H1 (cell line): ENCODE measurements at regions not wholly inside any gene's neighbourhood (a gene's known extent, or its start where the extent isn't known, plus 50 kb on each side); places are given as distances from the start of the nearest gene placed in this dataset.

Experiments used
- CTCF ChIA-PET: fragments of 300-600 bp; sonication (Branson Sonifier 250); formaldehyde crosslinking; loops from one replicate; lab custom pipeline; 2021; ENCODE audit not compliant: partially characterized antibody; lab: Charles Lee
- POLR2A ChIA-PET: fragments of 300-600 bp; sonication (Branson Sonifier 250); formaldehyde crosslinking; loops from one replicate; lab custom pipeline; 2021; ENCODE audit warnings: inconsistent platforms; ENCODE audit not compliant: partially characterized antibody; lab: Charles Lee
- DNase-seq, 2 experiments: peaks; one replicate each; pipeline versions ENCODE4 v3.0.0 to v3.0.0-alpha.2; 2010 to 2022; ENCODE audit warnings: low spot score in 2 of 2, low read depth in 1 of 2, mixed read lengths in 1 of 2
- FAIRE-seq: peaks from 2 replicates; lab custom pipeline; 2011; peaks lifted over from hg19 to GRCh38; lab: Jason Lieb, UNC
- H2AFZ ChIP-seq: 2 replicates; pipeline ENCODE4 v1.8.1; 2012; ENCODE audit warnings: low read length, inconsistent platforms
- H2AK5ac ChIP-seq: 2 replicates; pipeline ENCODE4 v1.6.1; 2013; ENCODE audit warnings: low read depth, low read length
- H2BK120ac ChIP-seq: replicated peaks from 2 replicates; pipeline ENCODE3; 2013; ENCODE audit warnings: low read depth, low read length, inconsistent platforms
- H2BK12ac ChIP-seq: 2 replicates; pipeline ENCODE4 v1.6.1; 2013; ENCODE audit warnings: low read depth, low read length
- H2BK15ac ChIP-seq: 2 replicates; pipeline ENCODE4 v1.6.1; 2013; ENCODE audit warnings: low read length
- H2BK20ac ChIP-seq: 2 replicates; pipeline ENCODE4 v1.6.1; 2013; ENCODE audit warnings: low read length
- H2BK5ac ChIP-seq: 2 replicates; pipeline ENCODE4 v1.6.1; 2013; ENCODE audit warnings: low read depth, low read length
- H3K14ac ChIP-seq: 2 replicates; pipeline ENCODE4 v1.6.1; 2013; ENCODE audit warnings: inconsistent platforms; ENCODE audit not compliant: insufficient read length
- H3K18ac ChIP-seq: 2 replicates; pipeline ENCODE4 v1.6.1; 2013; ENCODE audit warnings: low read length; ENCODE audit errors: extremely low read depth
- H3K23ac ChIP-seq: 2 replicates; pipeline ENCODE4 v1.6.1; 2013; ENCODE audit warnings: inconsistent platforms; ENCODE audit not compliant: insufficient read length
- H3K23me2 ChIP-seq: 2 replicates; pipeline ENCODE4 v1.6.1; 2013; ENCODE audit warnings: low read depth, low read length
- H3K27ac ChIP-seq: 2 replicates; pipeline ENCODE4 v1.6.1; 2011; ENCODE audit warnings: low read depth, low read length, inconsistent platforms
- H3K27me3 ChIP-seq, 4 experiments: replicated peaks in 1 of 4; 1 replicate in 1 of 4; 2 replicates in 3 of 4; pipeline versions ENCODE4 v1.6.1 to v1.8.1; 2011 to 2013; ENCODE audit warnings: low read length in 3 of 4, mild to moderate bottlenecking in 3 of 4, inconsistent platforms in 2 of 4, mixed read lengths in 2 of 4, moderate library complexity in 1 of 4; ENCODE audit not compliant: control insufficient read depth in 3 of 4, insufficient read depth in 3 of 4; ENCODE audit errors: extremely low read depth in 1 of 4
- H3K36me3 ChIP-seq, 4 experiments: 2 replicates each; pipeline versions ENCODE4 v1.6.1 to v1.8.1; 2011 to 2013; ENCODE audit warnings: mild to moderate bottlenecking in 4 of 4, low read length in 3 of 4, moderate library complexity in 2 of 4, control low read depth in 1 of 4, inconsistent platforms in 1 of 4; ENCODE audit not compliant: insufficient read depth in 4 of 4, control insufficient read depth in 2 of 4
- H3K4ac ChIP-seq: replicated peaks from 2 replicates; pipeline ENCODE3; 2013; ENCODE audit warnings: low read length, low read depth, mixed read lengths, inconsistent platforms; ENCODE audit not compliant: insufficient read length
- H3K4me1 ChIP-seq, 4 experiments: replicated peaks in 1 of 4; 1 replicate in 1 of 4; 2 replicates in 3 of 4; pipeline versions ENCODE4 v1.6.1 to v1.8.1; 2011 to 2013; ENCODE audit warnings: low read length in 3 of 4, inconsistent platforms in 2 of 4, mixed read lengths in 1 of 4; ENCODE audit not compliant: insufficient read depth in 4 of 4, control insufficient read depth in 3 of 4
- H3K4me2 ChIP-seq, 2 experiments: 2 replicates each; pipeline versions ENCODE4 v1.6.1 to v1.8.1; 2011 to 2013; ENCODE audit warnings: low read depth in 2 of 2, low read length in 2 of 2, control low read depth in 1 of 2, inconsistent platforms in 1 of 2, mild to moderate bottlenecking in 1 of 2; ENCODE audit not compliant: insufficient read depth in 1 of 2
- H3K4me3 ChIP-seq, 4 experiments: fragments of 200-600, 300-600 bp in 1 of 4; sonication (generic), shearing (Covaris generic), sonication (Bioruptor Twin) in 1 of 4; 2 replicates each; pipeline versions ENCODE4 v1.5.1 to v1.8.1; 2011 to 2016; ENCODE audit warnings: low read length in 4 of 4, low read depth in 3 of 4, control low read depth in 2 of 4, inconsistent platforms in 2 of 4, mild to moderate bottlenecking in 2 of 4, mixed read lengths in 1 of 4, moderate library complexity in 1 of 4; ENCODE audit not compliant: insufficient read depth in 2 of 4; ENCODE audit errors: extremely low read depth in 1 of 4
- H3K56ac ChIP-seq: replicated peaks from 2 replicates; pipeline ENCODE3; 2013; ENCODE audit warnings: low read depth, mild to moderate bottlenecking, mixed read lengths, low read length, inconsistent platforms; ENCODE audit not compliant: insufficient read length
- H3K79me1 ChIP-seq: 2 replicates; pipeline ENCODE4 v1.6.1; 2013; ENCODE audit warnings: low read depth, low read length, control low read depth
- H3K79me2 ChIP-seq, 2 experiments: 2 replicates each; pipeline versions ENCODE4 v1.6.1 to v1.8.1; 2012 to 2013; ENCODE audit warnings: low read length in 2 of 2, mild to moderate bottlenecking in 2 of 2, inconsistent platforms in 1 of 2; ENCODE audit not compliant: insufficient read depth in 2 of 2, control insufficient read depth in 1 of 2
- H3K9ac ChIP-seq, 4 experiments: replicated peaks in 1 of 4; 1 replicate in 1 of 4; 2 replicates in 3 of 4; pipeline versions ENCODE4 v1.6.1 to v1.8.1; 2011 to 2013; ENCODE audit warnings: low read depth in 3 of 4, low read length in 3 of 4, control low read depth in 2 of 4, mild to moderate bottlenecking in 2 of 4, moderate library complexity in 2 of 4, inconsistent platforms in 1 of 4; ENCODE audit errors: extremely low read depth in 1 of 4
- H3K9me3 ChIP-seq, 2 experiments: 2 replicates each; pipeline versions ENCODE4 v1.6.1 to v1.8.1; 2012 to 2013; ENCODE audit warnings: mild to moderate bottlenecking in 2 of 2, moderate library complexity in 2 of 2, control low read depth in 1 of 2, inconsistent platforms in 1 of 2, low read depth in 1 of 2, low read length in 1 of 2, mixed read lengths in 1 of 2; ENCODE audit not compliant: insufficient read depth in 2 of 2
- H4K20me1 ChIP-seq, 2 experiments: replicated peaks in 1 of 2; 2 replicates each; pipeline versions ENCODE3 to v1.8.1; 2011 to 2013; ENCODE audit warnings: inconsistent platforms in 2 of 2, low read length in 2 of 2, mild to moderate bottlenecking in 1 of 2; ENCODE audit not compliant: insufficient read depth in 2 of 2, control insufficient read depth in 1 of 2
- H4K5ac ChIP-seq: 2 replicates; pipeline ENCODE4 v1.6.1; 2013; ENCODE audit warnings: low read length, low read depth, mixed read lengths, inconsistent platforms; ENCODE audit not compliant: insufficient read length
- H4K8ac ChIP-seq: 2 replicates; pipeline ENCODE4 v1.8.0; 2013; ENCODE audit warnings: mild to moderate bottlenecking, moderate library complexity, low read length, inconsistent platforms; ENCODE audit not compliant: insufficient read depth; ENCODE audit errors: extremely low read depth
- H4K91ac ChIP-seq: replicated peaks from 2 replicates; pipeline ENCODE3; 2013; ENCODE audit warnings: low read length, mixed read lengths, inconsistent platforms; ENCODE audit not compliant: insufficient read length
- ASH2L ChIP-seq: fragments of 200-600, 300-600 bp; sonication (generic); IDR thresholded peaks from one replicate; pipeline ENCODE4 v1.7.1; 2017; ENCODE audit warnings: low read length
- CBX8 ChIP-seq: fragments of 300-800, 300-1000 bp; sonication (generic); IDR thresholded peaks from 2 replicates; pipeline ENCODE4 v1.7.1; 2016; ENCODE audit warnings: low read depth, low read length, borderline replicate concordance
- CHD2 ChIP-seq: IDR thresholded peaks from 2 replicates; pipeline ENCODE4 v1.6.1; 2012; ENCODE audit warnings: low read length, improper control_type of control experiment
- EGR1 ChIP-seq: IDR thresholded peaks from 2 replicates; pipeline ENCODE4 v1.6.1; 2011; ENCODE audit warnings: low read depth, low read length, borderline replicate concordance
- GABPA ChIP-seq: IDR thresholded peaks from 2 replicates; pipeline ENCODE4 v1.6.1; 2011; ENCODE audit warnings: mild to moderate bottlenecking, low read length, moderate library complexity, borderline replicate concordance; ENCODE audit not compliant: insufficient read depth
- HDAC6 ChIP-seq: IDR thresholded peaks from one replicate; pipeline ENCODE4 v1.7.1; 2012; ENCODE audit warnings: low read depth, mild to moderate bottlenecking, inconsistent platforms, low read length, moderate library complexity
- SAP30 ChIP-seq: fragments of 300-600 bp; sonication (generic); IDR thresholded peaks from 2 replicates; pipeline ENCODE4 v1.7.1; 2012; ENCODE audit warnings: low read length, moderate library complexity, mild to moderate bottlenecking, inconsistent platforms; ENCODE audit not compliant: insufficient read depth, insufficient replicate concordance
- SIX5 ChIP-seq: IDR thresholded peaks from 2 replicates; pipeline ENCODE4 v1.6.1; 2011; ENCODE audit warnings: mild to moderate bottlenecking, low read depth, low read length
- TAF7 ChIP-seq: optimal IDR thresholded peaks from 2 replicates; pipeline ENCODE3; 2011; ENCODE audit warnings: low read depth, mild to moderate bottlenecking, inconsistent platforms, low read length, moderate library complexity, borderline replicate concordance
- ZNF274 ChIP-seq: IDR thresholded peaks from 2 replicates; pipeline ENCODE4 v1.7.0; 2012; ENCODE audit warnings: low read length, borderline replicate concordance; ENCODE audit errors: extremely low read depth
- WGBS, 2 experiments: shearing (Covaris generic) in 1 of 2; methylation state at CpG; one replicate each; pipeline versions ENCODE4 v1.1.6 to v1.1.7; 2013 to 2015; ENCODE audit warnings: low lambda C conversion rate in 2 of 2, mixed read lengths in 2 of 2, inconsistent platforms in 1 of 2, low coverage in 1 of 2, missing lambda C conversion rate in 1 of 2; ENCODE audit not compliant: insufficient replicate concordance in 2 of 2, insufficient coverage in 1 of 2, insufficient read length in 1 of 2; ENCODE audit errors: extremely low coverage in 1 of 2, missing lambda C conversion rate in 1 of 2; 5-methylcytosine and 5-hydroxymethylcytosine counted together
- TF ChIP-seq, protein P1 (sequence below): IDR thresholded peaks from 2 replicates; pipeline ENCODE4 v1.6.1; 2012; ENCODE audit warnings: inconsistent platforms
- TF ChIP-seq, protein P2 (sequence below): IDR thresholded peaks from 2 replicates; pipeline ENCODE4 v1.6.1; 2011; ENCODE audit warnings: low read length, improper control_type of control experiment
- TF ChIP-seq, protein P3 (sequence below): IDR thresholded peaks from 2 replicates; pipeline ENCODE4 v1.6.1; 2012; ENCODE audit warnings: inconsistent platforms

DNA sequence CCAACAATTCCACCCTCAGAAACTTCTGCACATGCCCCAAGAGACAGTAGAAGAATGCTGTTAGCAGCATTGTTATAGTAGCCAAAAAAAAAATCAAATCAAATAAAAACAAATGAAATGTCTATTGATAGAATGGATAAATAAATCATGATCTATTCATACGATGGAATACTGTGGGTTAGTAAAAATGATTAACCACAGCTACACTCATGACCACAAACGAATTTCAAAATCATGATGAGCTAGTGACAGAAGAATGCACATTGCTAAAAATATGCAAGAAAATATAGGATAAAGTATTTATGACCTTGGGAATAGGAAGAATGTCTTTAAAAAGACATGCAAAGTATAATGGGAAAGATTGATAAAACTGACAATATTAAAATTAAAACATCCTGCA, 57.5 kb upstream of the ACAN start:
- Histone ChIP-seq H3K4ac (no peak overlapping the region), H3K14ac (no peak overlapping the region), H3K18ac (no peak overlapping the region), H3K56ac (no peak overlapping the region), H3K4me3 (no peak overlapping the region), H3K36me3 (no peaks in the 10 kb centered on the region), H2BK5ac (no peak overlapping the region), H3K4me1 (peaks cover 0 to 6% (median 4%) of the 10 kb centered on the region in 4 experiments; a peak in 5 of 7 replicates), H2BK12ac (no peak overlapping the region), H3K9ac (no peak overlapping the region), H2BK20ac (no peak overlapping the region), H3K27me3 (no peaks in the 10 kb centered on the region), H3K23me2 (no peaks in the 10 kb centered on the region), H4K91ac (no peak overlapping the region), H3K23ac (no peak overlapping the region), H4K8ac (no peak overlapping the region), H3K9me3 (no peaks in the 10 kb centered on the region), H2AK5ac (no peak overlapping the region), H3K4me2 (no peak overlapping the region), H3K79me1 (no peaks in the 10 kb centered on the region), H4K5ac (no peak overlapping the region), H2AFZ (no peak overlapping the region), H2BK120ac (no peak overlapping the region), H3K79me2 (no peaks in the 10 kb centered on the region), H3K27ac (no peak overlapping the region), H2BK15ac (no peak overlapping the region), H4K20me1 (no peaks in the 10 kb centered on the region)
- ChIA-PET POLR2A (no interaction called here), CTCF (interaction anchor here (0.9 to 1.5 kb wide), 3 partner anchors 54 to 89 kb away, joined by 3 to 5 read pairs (median 3); no protein-coding TSS in a partner anchor)
- DNase-seq (no peak), FAIRE-seq (no peak)
- 88% methylated on average over 2 of the region's 2 CpGs; no CpG with 5 or more reads in 1 of the 2 experiments for WGBS, 2 experiments
- TF ChIP-seq HDAC6 (no peak), ASH2L (no peak), ZNF274 (no peak), TAF7 (no peak), SAP30 (no peak), SIX5 (no peak), CHD2 (no peak), EGR1 (no peak), CBX8 (no peak), GABPA (no peak)
- TF ChIP-seq, protein P1, sequence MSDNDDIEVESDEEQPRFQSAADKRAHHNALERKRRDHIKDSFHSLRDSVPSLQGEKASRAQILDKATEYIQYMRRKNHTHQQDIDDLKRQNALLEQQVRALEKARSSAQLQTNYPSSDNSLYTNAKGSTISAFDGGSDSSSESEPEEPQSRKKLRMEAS = no peak
- TF ChIP-seq, protein P2, sequence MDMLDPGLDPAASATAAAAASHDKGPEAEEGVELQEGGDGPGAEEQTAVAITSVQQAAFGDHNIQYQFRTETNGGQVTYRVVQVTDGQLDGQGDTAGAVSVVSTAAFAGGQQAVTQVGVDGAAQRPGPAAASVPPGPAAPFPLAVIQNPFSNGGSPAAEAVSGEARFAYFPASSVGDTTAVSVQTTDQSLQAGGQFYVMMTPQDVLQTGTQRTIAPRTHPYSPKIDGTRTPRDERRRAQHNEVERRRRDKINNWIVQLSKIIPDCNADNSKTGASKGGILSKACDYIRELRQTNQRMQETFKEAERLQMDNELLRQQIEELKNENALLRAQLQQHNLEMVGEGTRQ = no peak
- TF ChIP-seq, protein P3, sequence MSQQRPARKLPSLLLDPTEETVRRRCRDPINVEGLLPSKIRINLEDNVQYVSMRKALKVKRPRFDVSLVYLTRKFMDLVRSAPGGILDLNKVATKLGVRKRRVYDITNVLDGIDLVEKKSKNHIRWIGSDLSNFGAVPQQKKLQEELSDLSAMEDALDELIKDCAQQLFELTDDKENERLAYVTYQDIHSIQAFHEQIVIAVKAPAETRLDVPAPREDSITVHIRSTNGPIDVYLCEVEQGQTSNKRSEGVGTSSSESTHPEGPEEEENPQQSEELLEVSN = no peak
